Spinal cord (tissue), 9 donors: ENCODE measurements at regions not wholly inside any gene's neighbourhood (a gene's known extent, or its start where the extent isn't known, plus 50 kb on each side); places are given as distances from the start of the nearest gene placed in this dataset.
A peak's percentile ranks its signal among the peaks of the same experiment; 100 is the strongest.

Experiments used
- DNase-seq, 6 donors: peaks; one replicate each; pipeline versions ENCODE4 v3.0.0 to v3.0.0-alpha.2; 2013 to 2015; ENCODE audit warnings: low spot score in 6 of 6, low read depth in 4 of 6
- H3K27ac ChIP-seq: one replicate; pipeline ENCODE4 v1.5.1; 2013; ENCODE audit warnings: low read depth, low read length, control low read depth
- H3K27me3 ChIP-seq: one replicate; pipeline ENCODE4 v1.6.1; 2013; ENCODE audit warnings: low read length; ENCODE audit not compliant: control insufficient read depth, insufficient read depth
- H3K36me3 ChIP-seq: one replicate; pipeline ENCODE4 v1.6.1; 2013; ENCODE audit warnings: low read length; ENCODE audit not compliant: control insufficient read depth, insufficient read depth
- H3K4me1 ChIP-seq: one replicate; pipeline ENCODE4 v1.6.1; 2013; ENCODE audit warnings: low read length; ENCODE audit not compliant: control insufficient read depth, insufficient read depth
- H3K4me3 ChIP-seq: one replicate; pipeline ENCODE4 v1.5.1; 2013; ENCODE audit warnings: low read depth, low read length, control low read depth
- H3K9me3 ChIP-seq: one replicate; pipeline ENCODE4 v1.6.1; 2013; ENCODE audit warnings: low read length; ENCODE audit not compliant: control insufficient read depth, insufficient read depth
- WGBS: methylation state at CpG from one replicate; pipeline ENCODE4 v1.1.5; 2013; ENCODE audit warnings: missing lambda C conversion rate; ENCODE audit not compliant: insufficient coverage; 5-methylcytosine and 5-hydroxymethylcytosine counted together
- donor health status: healthy.

GRCh38 chr4:60930866-60931265 lies 269.3 kb upstream of the ADGRL3 start:
- H3K9me3 ChIP-seq: no peaks in the 10 kb centered on the region
- no peak overlapping the region for H3K4me3 ChIP-seq
- no peak overlapping the region for H3K27ac ChIP-seq
- peak in 2 of 6 donors; percentile 26 to 74 for DNase-seq
- no peaks in the 10 kb centered on the region for H3K4me1 ChIP-seq
- no peaks in the 10 kb centered on the region for H3K27me3 ChIP-seq
- no peaks in the 10 kb centered on the region for H3K36me3 ChIP-seq
- no CpG with 5 or more reads among the region's 3 CpGs for WGBS

- Histone ChIP-seq H3K4me3 (no peak overlapping the region), H3K9me3 (no peaks in the 10 kb centered on the region), H3K4me1 (no peaks in the 10 kb centered on the region), H3K36me3 (no peaks in the 10 kb centered on the region), H3K27ac (no peak overlapping the region), H3K27me3 (no peaks in the 10 kb centered on the region)
- no peak for DNase-seq
- 90% methylated on average over 2 of the region's 4 CpGs for WGBS
Measured at GRCh38 chr4:60934566-60935295, 265.4 kb upstream of the ADGRL3 start.

- no peaks in the 10 kb centered on the region for H3K36me3 ChIP-seq
- no peaks in the 10 kb centered on the region for H3K27me3 ChIP-seq
- no peaks in the 10 kb centered on the region for H3K9me3 ChIP-seq
- H3K4me3 ChIP-seq: no peak overlapping the region
- no peaks in the 10 kb centered on the region for H3K4me1 ChIP-seq
- WGBS: no CpG with 5 or more reads among the region's 1 CpG
- DNase-seq: no peak
- no peak overlapping the region for H3K27ac ChIP-seq
Measured at GRCh38 chr4:60938181-60938580, 261.9 kb upstream of the ADGRL3 start.

GRCh38 chr4:60938621-60939020 lies 261.5 kb upstream of the ADGRL3 start:
- no peaks in the 10 kb centered on the region for H3K27me3 ChIP-seq
- no peaks in the 10 kb centered on the region for H3K9me3 ChIP-seq
- H3K36me3 ChIP-seq: no peaks in the 10 kb centered on the region
- no peak overlapping the region for H3K4me3 ChIP-seq
- H3K4me1 ChIP-seq: no peaks in the 10 kb centered on the region
- no peak for DNase-seq
- no peak overlapping the region for H3K27ac ChIP-seq

- no CpG with 5 or more reads among the region's 1 CpG for WGBS
Measured at GRCh38 chr4:60944060-60944459, 256.1 kb upstream of the ADGRL3 start.

GRCh38 chr4:60945641-60946040 lies 254.5 kb upstream of the ADGRL3 start:
- no peak overlapping the region for H3K27ac ChIP-seq
- 84% methylated on average over 4 of the region's 4 CpGs for WGBS
- no peaks in the 10 kb centered on the region for H3K36me3 ChIP-seq
- H3K9me3 ChIP-seq: no peaks in the 10 kb centered on the region
- no peaks in the 10 kb centered on the region for H3K4me1 ChIP-seq
- H3K27me3 ChIP-seq: no peaks in the 10 kb centered on the region
- DNase-seq: no peak
- no peak overlapping the region for H3K4me3 ChIP-seq

More at GRCh38 chr4:60944060-60944459, 256.1 kb upstream of the ADGRL3 start:
- Histone ChIP-seq H3K4me3 (no peak overlapping the region), H3K36me3 (no peaks in the 10 kb centered on the region), H3K27me3 (no peaks in the 10 kb centered on the region), H3K4me1 (no peaks in the 10 kb centered on the region), H3K27ac (no peak overlapping the region), H3K9me3 (no peaks in the 10 kb centered on the region)
- no peak for DNase-seq

GRCh38 chr4:60948008-60948407 lies 252.1 kb upstream of the ADGRL3 start:
- Histone ChIP-seq H3K27ac (no peak overlapping the region), H3K27me3 (no peaks in the 10 kb centered on the region), H3K4me1 (no peaks in the 10 kb centered on the region), H3K9me3 (no peaks in the 10 kb centered on the region), H3K36me3 (no peaks in the 10 kb centered on the region), H3K4me3 (no peak overlapping the region)
- WGBS: no CpG with 5 or more reads among the region's 1 CpG
- no peak for DNase-seq

- H3K27me3 ChIP-seq: no peaks in the 10 kb centered on the region
- no peak overlapping the region for H3K4me3 ChIP-seq
- WGBS: no CpG with 5 or more reads among the region's 2 CpGs
- no peaks in the 10 kb centered on the region for H3K9me3 ChIP-seq
- H3K4me1 ChIP-seq: no peaks in the 10 kb centered on the region
- no peak for DNase-seq
- no peak overlapping the region for H3K27ac ChIP-seq
- no peaks in the 10 kb centered on the region for H3K36me3 ChIP-seq
Measured at GRCh38 chr4:60952921-60953320, 247.2 kb upstream of the ADGRL3 start.

GRCh38 chr4:60953826-60954225 lies 246.3 kb upstream of the ADGRL3 start:
- H3K9me3 ChIP-seq: no peaks in the 10 kb centered on the region
- no peak for DNase-seq
- WGBS: no CpG with 5 or more reads among the region's 4 CpGs
- H3K27ac ChIP-seq: no peak overlapping the region
- H3K4me1 ChIP-seq: no peaks in the 10 kb centered on the region
- H3K4me3 ChIP-seq: no peak overlapping the region
- H3K27me3 ChIP-seq: no peaks in the 10 kb centered on the region
- H3K36me3 ChIP-seq: no peaks in the 10 kb centered on the region

- DNase-seq: no peak
- Histone ChIP-seq H3K4me3 (no peak overlapping the region), H3K27ac (no peak overlapping the region), H3K36me3 (no peaks in the 10 kb centered on the region), H3K27me3 (no peaks in the 10 kb centered on the region), H3K9me3 (no peaks in the 10 kb centered on the region), H3K4me1 (no peaks in the 10 kb centered on the region)
- WGBS: 81% methylated on average over 2 of the region's 5 CpGs
Measured at GRCh38 chr4:60962286-60962685, 237.8 kb upstream of the ADGRL3 start.
